Epithelial cell of esophagus (primary cell): ENCODE measurements at regions not wholly inside any gene's neighbourhood (a gene's known extent, or its start where the extent isn't known, plus 50 kb on each side); places are given as distances from the start of the nearest gene placed in this dataset.
A peak's percentile ranks its signal among the peaks of the same experiment; 100 is the strongest.

Experiments
- DNase-seq: peaks from one replicate; pipeline ENCODE4 v3.0.0; 2010; ENCODE audit warnings: low read depth
- H3K4me3 ChIP-seq: 2 replicates; pipeline ENCODE4 v1.5.1; 2011; ENCODE audit warnings: mild to moderate bottlenecking, low read length, control low read depth
- CTCF ChIP-seq: IDR thresholded peaks from 2 replicates; pipeline ENCODE4 v1.5.1; 2011; ENCODE audit warnings: low read depth, mild to moderate bottlenecking, low read length, control low read depth, inconsistent platforms; ENCODE audit not compliant: insufficient read depth; ENCODE audit errors: missing control alignments

- no peak for TF ChIP-seq CTCF
- H3K4me3 ChIP-seq: no peak overlapping the region
- DNase-seq: peak; percentile 76
These were observed 191.9 kb downstream of the ARL4C start for GRCh38 chr2:234304950-234305349.

GRCh38 chr2:234302664-234302991, 194.3 kb downstream of the ARL4C start:
- TF ChIP-seq CTCF: no peak
- no peak for DNase-seq
- H3K4me3 ChIP-seq: no peak overlapping the region

- TF ChIP-seq CTCF: no peak
- DNase-seq: no peak
- no peak overlapping the region for H3K4me3 ChIP-seq
These were observed 195.7 kb downstream of the ARL4C start for GRCh38 chr2:234300932-234301823.

GRCh38 chr2:234300391-234300925, 196.4 kb downstream of the ARL4C start:
- no peak overlapping the region for H3K4me3 ChIP-seq
- no peak for TF ChIP-seq CTCF
- DNase-seq: no peak

GRCh38 chr2:234298918-234299317, 198.0 kb downstream of the ARL4C start:
- DNase-seq: no peak
- H3K4me3 ChIP-seq: no peak overlapping the region
- no peak for TF ChIP-seq CTCF

- DNase-seq: no peak
- no peak for TF ChIP-seq CTCF
- no peak overlapping the region for H3K4me3 ChIP-seq
These were observed 199.9 kb downstream of the ARL4C start for GRCh38 chr2:234296991-234297390.

- no peak for DNase-seq
- no peak overlapping the region for H3K4me3 ChIP-seq
These were observed 202.9 kb downstream of the ARL4C start for GRCh38 chr2:234293973-234294372.

More at GRCh38 chr2:234293973-234294372, 202.9 kb downstream of the ARL4C start:
- no peak for TF ChIP-seq CTCF
